ENCODE measurements at regions not wholly inside any gene's neighbourhood (a gene's known extent, or its start where the extent isn't known, plus 50 kb on each side); places are given as distances from the start of the nearest gene placed in this dataset.

- Mint-ChIP-seq H3K27ac (peak overlapping the region in 3 of 9 donors; percentile 10 to 65 (median 55)), H3K36me3 (peaks cover 8 to 18% (median 9%) of the 10 kb centered on the region in 5 donors), H3K4me1 (peaks cover 4 to 20% (median 16%) of the 10 kb centered on the region in 7 donors), H3K27me3 (no peaks in the 10 kb centered on the region), H3K4me3 (no peak overlapping the region), H3K9me3 (peaks cover 5 to 32% (median 18%) of the 10 kb centered on the region in 11 donors)
- ATAC-seq = no peak
- peaks cover 0 to 16% (median 0%) of the 10 kb centered on the region in 3 experiments for H3K9me3 ChIP-seq (ENCODE audit: control insufficient read depth in 2 of 3, low read length in 3 of 3)
- no peak overlapping the region for H3K4me3 ChIP-seq (ENCODE audit: low read length)
- H3K36me3 ChIP-seq (ENCODE audit: control insufficient read depth in 2 of 3, insufficient read depth in 3 of 3, low read length in 3 of 3) = no peaks in the 10 kb centered on the region
- intact Hi-C loops (cut with micrococcal nuclease) = no loop called here
- DNase-seq = peak in 1 of 9 donors; percentile 3
- POLR2A ChIA-PET = interaction anchor here (0.6 to 1.1 kb wide), 4 partner anchors 10 to 175 kb away, joined by 3 to 5 read pairs (median 3); no protein-coding TSS in a partner anchor
- CTCF ChIA-PET = interaction anchor here (0.6 kb wide), 1 partner anchor 41 kb away, joined by 3 read pairs; no protein-coding TSS in a partner anchor
- H3K27ac ChIP-seq (ENCODE audit: low read depth, low read length) = no peak overlapping the region
- no peaks in the 10 kb centered on the region for H3K27me3 ChIP-seq (ENCODE audit: control insufficient read depth in 2 of 2, insufficient read depth in 2 of 2, low read length in 2 of 2)
- no peaks in the 10 kb centered on the region for H3K4me1 ChIP-seq (ENCODE audit: control insufficient read depth in 2 of 2, insufficient read depth in 2 of 2, low read length in 2 of 2)
Measured at GRCh38 chr16:10321407-10322387, 64.2 kb upstream of the ATF7IP2 start.

GRCh38 chr16:10322723-10323527 is 62.9 kb upstream of the ATF7IP2 start:
- H3K27ac Mint-ChIP-seq = peak overlapping the region in 3 of 9 donors; percentile 8 to 56 (median 20)
- CTCF ChIA-PET = no interaction called here
- peaks cover 6 to 41% (median 28%) of the 10 kb centered on the region in 11 donors for H3K9me3 Mint-ChIP-seq
- ATAC-seq = no peak
- H3K4me3 Mint-ChIP-seq = no peak overlapping the region
- no peaks in the 10 kb centered on the region for H3K36me3 ChIP-seq (ENCODE audit: control insufficient read depth in 2 of 3, insufficient read depth in 3 of 3, low read length in 3 of 3)
- peaks cover 0 to 23% (median 0%) of the 10 kb centered on the region in 3 experiments for H3K9me3 ChIP-seq (ENCODE audit: control insufficient read depth in 2 of 3, low read length in 3 of 3)
- no peaks in the 10 kb centered on the region for H3K4me1 ChIP-seq (ENCODE audit: control insufficient read depth in 2 of 2, insufficient read depth in 2 of 2, low read length in 2 of 2)
- intact Hi-C loops (cut with micrococcal nuclease) = no loop called here
- POLR2A ChIA-PET = interaction anchor here (0.6 to 1.1 kb wide), 2 partner anchors 9 to 68 kb away, joined by 3 to 5 read pairs; no protein-coding TSS in a partner anchor
- peaks cover 4 to 24% (median 17%) of the 10 kb centered on the region in 7 donors for H3K4me1 Mint-ChIP-seq
- DNase-seq = no peak
- H3K4me3 ChIP-seq (ENCODE audit: low read length) = no peak overlapping the region
- no peak overlapping the region for H3K27ac ChIP-seq (ENCODE audit: low read depth, low read length)
- peaks cover 9 to 24% (median 13%) of the 10 kb centered on the region in 5 donors for H3K36me3 Mint-ChIP-seq
- H3K27me3 Mint-ChIP-seq = no peaks in the 10 kb centered on the region
- no peaks in the 10 kb centered on the region for H3K27me3 ChIP-seq (ENCODE audit: control insufficient read depth in 2 of 2, insufficient read depth in 2 of 2, low read length in 2 of 2)

- Mint-ChIP-seq H3K9me3 (peaks cover 6 to 47% (median 31%) of the 10 kb centered on the region in 11 donors), H3K27ac (peak overlapping the region in 2 of 9 donors; percentile 8 to 56), H3K27me3 (no peaks in the 10 kb centered on the region), H3K4me3 (no peak overlapping the region), H3K36me3 (peaks cover 9 to 24% (median 15%) of the 10 kb centered on the region in 5 donors), H3K4me1 (peaks cover under 1 to 26% (median 13%) of the 10 kb centered on the region in 7 donors)
- H3K4me1 ChIP-seq (ENCODE audit: control insufficient read depth in 2 of 2, insufficient read depth in 2 of 2, low read length in 2 of 2) = peaks cover 0 to 4% of the 10 kb centered on the region in 2 donors
- DNase-seq = no peak
- no peaks in the 10 kb centered on the region for H3K36me3 ChIP-seq (ENCODE audit: control insufficient read depth in 2 of 3, insufficient read depth in 3 of 3, low read length in 3 of 3)
- ChIA-PET POLR2A (no interaction called here), CTCF (no interaction called here)
- H3K9me3 ChIP-seq (ENCODE audit: control insufficient read depth in 2 of 3, low read length in 3 of 3) = peaks cover 0 to 27% (median 0%) of the 10 kb centered on the region in 3 experiments
- no peaks in the 10 kb centered on the region for H3K27me3 ChIP-seq (ENCODE audit: control insufficient read depth in 2 of 2, insufficient read depth in 2 of 2, low read length in 2 of 2)
- no peak for ATAC-seq
- intact Hi-C loops (cut with micrococcal nuclease) = no loop called here
- no peak overlapping the region for H3K27ac ChIP-seq (ENCODE audit: low read depth, low read length)
- no peak overlapping the region for H3K4me3 ChIP-seq (ENCODE audit: low read length)
Measured at GRCh38 chr16:10323528-10323869, 62.4 kb upstream of the ATF7IP2 start.

- Mint-ChIP-seq H3K4me3 (no peak overlapping the region), H3K27ac (no peak overlapping the region), H3K4me1 (peaks cover 0 to 24% (median 9%) of the 10 kb centered on the region in 7 donors), H3K27me3 (no peaks in the 10 kb centered on the region), H3K9me3 (peaks cover 6 to 49% (median 33%) of the 10 kb centered on the region in 11 donors), H3K36me3 (peaks cover 9 to 24% (median 15%) of the 10 kb centered on the region in 5 donors)
- H3K27me3 ChIP-seq (ENCODE audit: control insufficient read depth in 2 of 2, insufficient read depth in 2 of 2, low read length in 2 of 2) = no peaks in the 10 kb centered on the region
- no peak overlapping the region for H3K4me3 ChIP-seq (ENCODE audit: low read length)
- peaks cover 0 to 32% (median 0%) of the 10 kb centered on the region in 3 experiments for H3K9me3 ChIP-seq (ENCODE audit: control insufficient read depth in 2 of 3, low read length in 3 of 3)
- no peaks in the 10 kb centered on the region for H3K36me3 ChIP-seq (ENCODE audit: control insufficient read depth in 2 of 3, insufficient read depth in 3 of 3, low read length in 3 of 3)
- ChIA-PET CTCF (no interaction called here), POLR2A (no interaction called here)
- intact Hi-C loops (cut with micrococcal nuclease) = no loop called here
- DNase-seq (no peak), ATAC-seq (no peak)
- peaks cover 0 to 6% of the 10 kb centered on the region in 2 donors for H3K4me1 ChIP-seq (ENCODE audit: control insufficient read depth in 2 of 2, insufficient read depth in 2 of 2, low read length in 2 of 2)
- no peak overlapping the region for H3K27ac ChIP-seq (ENCODE audit: low read depth, low read length)
Measured at GRCh38 chr16:10324210-10324609, 61.7 kb upstream of the ATF7IP2 start.

GRCh38 chr16:10325783-10326543 is 59.9 kb upstream of the ATF7IP2 start:
- H3K27ac Mint-ChIP-seq = peak overlapping the region in 1 of 9 donors; percentile 74

More at GRCh38 chr16:10325783-10326543, 59.9 kb upstream of the ATF7IP2 start:
- no peaks in the 10 kb centered on the region for H3K27me3 ChIP-seq (ENCODE audit: control insufficient read depth in 2 of 2, insufficient read depth in 2 of 2, low read length in 2 of 2)
- intact Hi-C loops (cut with micrococcal nuclease) = loop anchor here in 1 of 2 donors (5.0 kb wide), 1 partner anchor 36 kb away; no protein-coding TSS in a partner anchor
- peaks cover 0 to 19% of the 10 kb centered on the region in 2 donors for H3K4me1 ChIP-seq (ENCODE audit: control insufficient read depth in 2 of 2, insufficient read depth in 2 of 2, low read length in 2 of 2)
- POLR2A ChIA-PET = no interaction called here
- Mint-ChIP-seq H3K9me3 (peaks cover 6 to 66% (median 36%) of the 10 kb centered on the region in 11 donors), H3K4me3 (peak overlapping the region in 1 of 10 donors; percentile 63), H3K4me1 (peaks cover 0 to 35% (median 16%) of the 10 kb centered on the region in 7 donors), H3K27me3 (no peaks in the 10 kb centered on the region), H3K36me3 (peaks cover 9 to 29% (median 21%) of the 10 kb centered on the region in 5 donors)
- no peaks in the 10 kb centered on the region for H3K36me3 ChIP-seq (ENCODE audit: control insufficient read depth in 2 of 3, insufficient read depth in 3 of 3, low read length in 3 of 3)
- no peak overlapping the region for H3K4me3 ChIP-seq (ENCODE audit: low read length)
- H3K9me3 ChIP-seq (ENCODE audit: control insufficient read depth in 2 of 3, low read length in 3 of 3) = peaks cover 0 to 32% (median 0%) of the 10 kb centered on the region in 3 experiments
- no peak overlapping the region for H3K27ac ChIP-seq (ENCODE audit: low read depth, low read length)
- no peak for DNase-seq
- CTCF ChIA-PET = no interaction called here
- no peak for ATAC-seq

Measured in naive thymus-derived CD4-positive, alpha-beta T cell (primary cell).